ENCODE measurements at regions not wholly inside any gene's neighbourhood (a gene's known extent, or its start where the extent isn't known, plus 50 kb on each side); places are given as distances from the start of the nearest gene placed in this dataset.

GRCh38 chr19:27748551-27749152 lies 1464.3 kb downstream of the UQCRFS1 start:
- DNase-seq (ENCODE audit: low read depth), result no peak
- no peak for TF ChIP-seq CTCF (IDR thresholded peaks at IDR 0.05; ENCODE audit: insufficient read depth, low read depth, low read length, missing control alignments)

GRCh38 chr19:27746691-27747380 lies 1466.1 kb downstream of the UQCRFS1 start:
- TF ChIP-seq CTCF (IDR thresholded peaks at IDR 0.05; ENCODE audit: insufficient read depth, low read depth, low read length, missing control alignments), result peak; percentile 40
- DNase-seq (ENCODE audit: low read depth), result peak; percentile 46

More at GRCh38 chr19:27748551-27749152, 1464.3 kb downstream of the UQCRFS1 start:
- H3K4me3 ChIP-seq (ENCODE audit: low read length), result no peak overlapping the region

GRCh38 chr19:27745978-27746542 lies 1466.9 kb downstream of the UQCRFS1 start:
- DNase-seq (ENCODE audit: low read depth), result no peak
- no peak overlapping the region for H3K4me3 ChIP-seq (ENCODE audit: low read length)
- no peak for TF ChIP-seq CTCF (IDR thresholded peaks at IDR 0.05; ENCODE audit: insufficient read depth, low read depth, low read length, missing control alignments)

More at GRCh38 chr19:27746691-27747380, 1466.1 kb downstream of the UQCRFS1 start:
- H3K4me3 ChIP-seq (ENCODE audit: low read length), result no peak overlapping the region

- TF ChIP-seq CTCF (IDR thresholded peaks at IDR 0.05; ENCODE audit: insufficient read depth, low read depth, low read length, missing control alignments), result no peak
- H3K4me3 ChIP-seq (ENCODE audit: low read length), result no peak overlapping the region
- DNase-seq (ENCODE audit: low read depth), result no peak
Observed at GRCh38 chr19:27744926-27745768, 1467.8 kb downstream of the UQCRFS1 start.

- DNase-seq (ENCODE audit: low read depth), result no peak
- no peak overlapping the region for H3K4me3 ChIP-seq (ENCODE audit: low read length)
- TF ChIP-seq CTCF (IDR thresholded peaks at IDR 0.05; ENCODE audit: insufficient read depth, low read depth, low read length, missing control alignments), result no peak
Observed at GRCh38 chr19:27742041-27742440, 1470.9 kb downstream of the UQCRFS1 start.

GRCh38 chr19:27741236-27741635 lies 1471.7 kb downstream of the UQCRFS1 start:
- no peak for DNase-seq (ENCODE audit: low read depth)
- no peak overlapping the region for H3K4me3 ChIP-seq (ENCODE audit: low read length)
- TF ChIP-seq CTCF (IDR thresholded peaks at IDR 0.05; ENCODE audit: insufficient read depth, low read depth, low read length, missing control alignments), result no peak

Measured in epithelial cell of esophagus (primary cell).